Mucosa of descending colon (tissue), 3 donors: ENCODE measurements at regions not wholly inside any gene's neighbourhood (a gene's known extent, or its start where the extent isn't known, plus 50 kb on each side); places are given as distances from the start of the nearest gene placed in this dataset.

Experiments used
- ATAC-seq: fragments of 200-7000 bp; cut with Tn5 transposase; one replicate; pipeline ENCODE4 v1.9.1; 2020; ENCODE audit warnings: mild to moderate bottlenecking, moderate library complexity
- DNase-seq, 3 donors: peaks; one replicate each; pipeline ENCODE4 v3.0.0-alpha.2; 2020
- H3K36me3 ChIP-seq: fragments of 200-600 bp; one replicate; pipeline ENCODE4 v1.8.0; 2021; ENCODE audit warnings: low read depth, mild to moderate bottlenecking
- H3K4me1 ChIP-seq: fragments of 200-600 bp; one replicate; pipeline ENCODE4 v1.8.0; 2021; ENCODE audit warnings: low read depth, mild to moderate bottlenecking
- H3K4me3 ChIP-seq: fragments of 200-600 bp; one replicate; pipeline ENCODE4 v1.8.0; 2021; ENCODE audit warnings: mild to moderate bottlenecking
- H3K9me3 ChIP-seq: fragments of 200-600 bp; one replicate; pipeline ENCODE4 v1.8.0; 2021; ENCODE audit warnings: mild to moderate bottlenecking
- intact Hi-C, 2 donors: fragments of 100-400 bp; cut with DNase I in 1 of 2; cut with micrococcal nuclease in 1 of 2; formaldehyde crosslinking; loops; one replicate each; pipeline versions ENCODE4 v1.11.0 to v1.11.1; 2022; cut with DNase I, micrococcal nuclease
- TF ChIP-seq, protein P1 (sequence below): fragments of 200-600 bp; IDR thresholded peaks from one replicate; pipeline ENCODE4 v1.8.0; 2022; ENCODE audit warnings: antibody characterized with exemption, mild to moderate bottlenecking
- donor health status: DM: no; HTN: no; CAD: no; lungs with moderate emphysema.
- donor health status: DM: no; HTN: no; CAD: no.
- donor health status: DM: no; HTN: yes; CAD: no.

DNA sequence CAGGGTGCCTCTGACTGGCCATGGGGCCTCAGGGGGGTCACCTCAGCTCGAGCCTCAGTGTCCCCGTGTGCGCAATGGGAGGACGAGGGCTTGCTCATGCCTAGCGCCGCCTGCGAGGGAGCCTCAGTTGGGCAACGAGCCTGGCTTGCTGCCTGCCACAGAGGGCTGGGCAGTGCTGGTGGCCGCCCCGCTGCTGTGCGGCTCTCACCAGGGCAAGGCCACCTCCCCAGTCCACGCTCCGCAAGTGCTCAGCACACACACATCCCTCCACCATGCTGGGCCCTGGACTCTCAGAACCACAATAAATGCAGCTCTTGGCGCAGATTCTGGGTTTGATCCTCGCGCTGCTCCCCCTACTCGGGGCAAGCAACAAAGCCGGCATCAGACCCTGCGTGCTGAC lies 76.2 kb downstream of the ENGASE start:
- TF ChIP-seq, protein P1, sequence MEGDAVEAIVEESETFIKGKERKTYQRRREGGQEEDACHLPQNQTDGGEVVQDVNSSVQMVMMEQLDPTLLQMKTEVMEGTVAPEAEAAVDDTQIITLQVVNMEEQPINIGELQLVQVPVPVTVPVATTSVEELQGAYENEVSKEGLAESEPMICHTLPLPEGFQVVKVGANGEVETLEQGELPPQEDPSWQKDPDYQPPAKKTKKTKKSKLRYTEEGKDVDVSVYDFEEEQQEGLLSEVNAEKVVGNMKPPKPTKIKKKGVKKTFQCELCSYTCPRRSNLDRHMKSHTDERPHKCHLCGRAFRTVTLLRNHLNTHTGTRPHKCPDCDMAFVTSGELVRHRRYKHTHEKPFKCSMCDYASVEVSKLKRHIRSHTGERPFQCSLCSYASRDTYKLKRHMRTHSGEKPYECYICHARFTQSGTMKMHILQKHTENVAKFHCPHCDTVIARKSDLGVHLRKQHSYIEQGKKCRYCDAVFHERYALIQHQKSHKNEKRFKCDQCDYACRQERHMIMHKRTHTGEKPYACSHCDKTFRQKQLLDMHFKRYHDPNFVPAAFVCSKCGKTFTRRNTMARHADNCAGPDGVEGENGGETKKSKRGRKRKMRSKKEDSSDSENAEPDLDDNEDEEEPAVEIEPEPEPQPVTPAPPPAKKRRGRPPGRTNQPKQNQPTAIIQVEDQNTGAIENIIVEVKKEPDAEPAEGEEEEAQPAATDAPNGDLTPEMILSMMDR = no peak
- intact Hi-C loops = no loop called here
- no peak for ATAC-seq

GRCh38 chr17:79150035-79150733 lies 75.6 kb downstream of the ENGASE start:
- TF ChIP-seq, protein P1 = no peak
- Histone ChIP-seq H3K4me1 (no peaks in the 10 kb centered on the region), H3K36me3 (no peaks in the 10 kb centered on the region), H3K9me3 (no peaks in the 10 kb centered on the region), H3K4me3 (no peak overlapping the region)
- intact Hi-C loops = no loop called here
- ATAC-seq (no peak), DNase-seq (no peak)

More for the DNA sequence above, 76.2 kb downstream of the ENGASE start:
- H3K4me3 ChIP-seq = no peak overlapping the region
- DNase-seq = no peak
- no peaks in the 10 kb centered on the region for H3K9me3 ChIP-seq
- H3K4me1 ChIP-seq = no peaks in the 10 kb centered on the region
- no peaks in the 10 kb centered on the region for H3K36me3 ChIP-seq

GRCh38 chr17:79148584-79148983 lies 74.0 kb downstream of the ENGASE start:
- Histone ChIP-seq H3K4me3 (no peak overlapping the region), H3K9me3 (no peaks in the 10 kb centered on the region), H3K36me3 (no peaks in the 10 kb centered on the region), H3K4me1 (no peaks in the 10 kb centered on the region)
- DNase-seq (no peak), ATAC-seq (no peak)
- TF ChIP-seq, protein P1 = no peak
- intact Hi-C loops = no loop called here

DNA sequence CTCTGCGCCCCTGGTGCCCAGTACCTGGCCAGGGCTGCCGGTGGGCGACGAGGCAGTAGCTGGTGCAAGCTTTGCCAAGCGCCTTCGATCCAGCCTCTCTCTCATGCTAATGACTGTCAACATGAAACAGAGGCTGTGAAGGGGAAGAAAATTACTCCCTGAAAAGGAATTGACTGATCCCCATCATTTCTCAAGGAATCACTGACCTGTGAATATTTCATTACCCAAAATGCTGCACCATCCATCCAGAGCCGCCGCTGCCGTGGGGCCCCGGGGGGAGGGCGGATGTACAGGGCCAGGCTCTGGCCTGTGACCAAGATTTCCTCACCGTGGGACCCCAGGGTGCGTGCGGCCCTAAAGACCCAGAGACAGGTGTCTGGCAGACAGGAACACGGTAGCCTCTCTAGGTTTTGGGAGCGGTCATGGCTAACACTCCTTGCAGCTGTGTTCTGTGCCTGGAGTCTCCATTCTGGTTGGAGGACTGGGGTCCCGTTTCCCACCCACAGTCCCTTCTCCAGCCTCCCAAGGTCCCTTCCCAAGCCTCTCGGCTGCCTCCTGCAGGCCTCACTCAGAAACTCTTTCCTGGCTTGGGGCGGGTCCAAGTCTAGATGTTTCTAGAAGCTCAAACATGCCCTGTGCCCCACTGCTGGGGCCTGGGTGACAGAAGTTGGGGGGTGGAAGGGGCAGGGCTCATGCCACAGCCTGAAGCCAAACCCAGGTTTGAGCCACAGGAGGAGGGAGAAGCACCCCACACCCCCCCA lies 73.3 kb downstream of the ENGASE start:
- DNase-seq = no peak
- intact Hi-C loops = no loop called here
- TF ChIP-seq, protein P1 = no peak
- Histone ChIP-seq H3K9me3 (no peaks in the 10 kb centered on the region), H3K4me1 (no peaks in the 10 kb centered on the region), H3K36me3 (no peaks in the 10 kb centered on the region), H3K4me3 (no peak overlapping the region)
- ATAC-seq = no peak

DNA sequence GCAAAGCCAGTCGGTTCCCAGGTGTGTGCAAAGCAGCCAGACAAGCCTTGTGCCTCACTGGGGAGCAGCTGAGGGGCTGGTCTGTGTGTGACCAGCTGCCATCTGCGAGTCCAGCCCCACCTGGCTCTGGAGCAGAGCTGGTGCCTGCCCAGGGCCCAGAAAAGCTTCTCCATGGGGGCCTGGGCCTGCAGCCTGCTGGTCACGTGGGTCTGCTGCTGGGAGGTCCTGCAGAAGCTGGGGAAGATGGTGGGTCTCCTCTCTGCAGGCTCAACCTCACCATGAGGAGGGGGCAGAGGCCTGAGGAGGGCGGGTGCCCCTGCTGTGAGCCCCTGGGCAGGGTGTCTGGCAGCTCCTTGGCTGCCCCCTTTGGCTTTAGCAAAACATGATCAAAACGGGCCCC lies 71.9 kb downstream of the ENGASE start:
- no peaks in the 10 kb centered on the region for H3K4me1 ChIP-seq
- no peak overlapping the region for H3K4me3 ChIP-seq
- H3K9me3 ChIP-seq = no peaks in the 10 kb centered on the region
- DNase-seq = no peak
- TF ChIP-seq, protein P1 = no peak
- intact Hi-C loops = no loop called here
- no peaks in the 10 kb centered on the region for H3K36me3 ChIP-seq
- ATAC-seq = no peak
